AG09319 (cell line): ENCODE measurements at regions not wholly inside any gene's neighbourhood (a gene's known extent, or its start where the extent isn't known, plus 50 kb on each side); places are given as distances from the start of the nearest gene placed in this dataset.

Source experiments
- DNase-seq: peaks from one replicate; pipeline ENCODE4 v3.0.0-alpha.2; 2010; ENCODE audit warnings: low read depth; ENCODE audit errors: extremely low read depth
- CTCF ChIP-seq: IDR thresholded peaks from 2 replicates; pipeline ENCODE4 v1.5.1; 2011; ENCODE audit warnings: low read depth, mild to moderate bottlenecking, inconsistent platforms, low read length, moderate library complexity

- no peak for DNase-seq
These were observed 381.1 kb upstream of the ZMIZ1 start for GRCh38 chr10:78687626-78688025.

GRCh38 chr10:78688230-78688900 is 380.4 kb upstream of the ZMIZ1 start:
- no peak for DNase-seq
- TF ChIP-seq CTCF: no peak

More at GRCh38 chr10:78687626-78688025, 381.1 kb upstream of the ZMIZ1 start:
- no peak for TF ChIP-seq CTCF

DNA sequence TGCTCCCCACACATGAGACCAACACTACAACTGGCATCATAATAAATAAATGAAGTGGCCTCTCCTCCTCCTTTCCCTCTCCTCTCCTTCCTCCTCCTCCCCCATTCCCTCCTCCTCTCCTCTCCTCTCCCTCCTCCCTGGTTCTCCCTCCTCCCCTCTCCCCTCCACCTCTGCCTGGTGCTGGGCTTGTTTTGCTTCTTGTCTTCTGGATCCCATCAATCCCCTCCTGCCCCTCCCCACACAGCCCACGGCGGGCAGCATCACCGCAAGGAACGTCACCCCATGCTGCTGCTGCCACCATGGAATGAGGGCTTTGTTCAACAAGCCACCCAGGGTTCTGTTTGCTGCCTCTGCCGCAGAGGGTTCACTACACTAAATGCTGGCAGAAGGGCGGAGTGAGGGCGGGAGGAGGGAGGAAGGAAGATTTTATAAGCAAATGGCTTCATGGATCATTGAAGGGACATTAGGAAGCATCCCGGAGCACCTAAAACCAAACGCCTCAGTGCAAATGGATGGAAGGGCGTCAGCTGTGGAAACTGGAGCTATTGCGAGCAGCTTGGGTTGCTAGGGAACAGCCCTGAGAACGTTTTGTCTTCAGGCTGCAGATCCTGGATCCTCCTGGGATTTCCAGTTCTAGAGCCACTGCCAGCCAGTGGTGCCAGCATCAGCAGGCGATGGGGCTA is 379.7 kb upstream of the ZMIZ1 start:
- peak; percentile 47 for DNase-seq
- no peak for TF ChIP-seq CTCF

GRCh38 chr10:78689584-78689935 is 379.2 kb upstream of the ZMIZ1 start:
- TF ChIP-seq CTCF: no peak

GRCh38 chr10:78690354-78691111 is 378.2 kb upstream of the ZMIZ1 start:
- no peak for DNase-seq
- TF ChIP-seq CTCF: no peak

More at GRCh38 chr10:78689584-78689935, 379.2 kb upstream of the ZMIZ1 start:
- no peak for DNase-seq

- no peak for DNase-seq
- TF ChIP-seq CTCF: no peak
These were observed 377.3 kb upstream of the ZMIZ1 start for GRCh38 chr10:78691301-78692030.
